C4-2B (cell line): ENCODE measurements at regions not wholly inside any gene's neighbourhood (a gene's known extent, or its start where the extent isn't known, plus 50 kb on each side); places are given as distances from the start of the nearest gene placed in this dataset.
"Not testable (repeated sequence)": the region's sequence is repeated elsewhere in the genome, so short reads cannot be mapped to it uniquely, and the experiment has no call there.

Source experiments
- H3K27ac ChIP-seq: fragments of 450-650 bp; 2 replicates; pipeline ENCODE4 v1.5.1; 2017
- ZFX ChIP-seq: fragments of 450-650 bp; IDR thresholded peaks from 2 replicates; pipeline ENCODE4 v1.6.1; 2017
- TF ChIP-seq, protein P1 (sequence below): fragments of 450-650 bp; conservative IDR thresholded peaks from 2 replicates; pipeline ENCODE4 v1.5.1; 2017; ENCODE audit warnings: mild to moderate bottlenecking

DNA sequence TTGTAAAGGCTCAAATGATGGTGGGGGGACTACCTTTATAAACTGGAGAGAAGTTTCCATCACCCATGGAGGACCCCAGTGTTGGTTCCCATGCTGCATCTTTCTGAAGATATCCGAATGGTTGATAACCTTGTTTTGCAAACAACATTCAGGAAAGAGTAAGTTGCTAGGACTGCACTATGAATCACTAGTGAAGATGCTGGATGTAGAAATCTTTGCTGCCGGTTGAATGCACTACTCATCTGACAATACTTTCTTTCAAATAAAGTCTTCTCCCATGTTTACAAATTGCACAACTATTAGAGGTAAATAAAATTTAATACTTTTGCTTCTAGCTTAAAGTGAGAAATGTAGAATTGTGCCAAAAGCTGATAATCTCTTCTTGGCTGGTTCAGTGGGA lies 198.4 kb upstream of the SLITRK6 start:
- TF ChIP-seq, protein P1, sequence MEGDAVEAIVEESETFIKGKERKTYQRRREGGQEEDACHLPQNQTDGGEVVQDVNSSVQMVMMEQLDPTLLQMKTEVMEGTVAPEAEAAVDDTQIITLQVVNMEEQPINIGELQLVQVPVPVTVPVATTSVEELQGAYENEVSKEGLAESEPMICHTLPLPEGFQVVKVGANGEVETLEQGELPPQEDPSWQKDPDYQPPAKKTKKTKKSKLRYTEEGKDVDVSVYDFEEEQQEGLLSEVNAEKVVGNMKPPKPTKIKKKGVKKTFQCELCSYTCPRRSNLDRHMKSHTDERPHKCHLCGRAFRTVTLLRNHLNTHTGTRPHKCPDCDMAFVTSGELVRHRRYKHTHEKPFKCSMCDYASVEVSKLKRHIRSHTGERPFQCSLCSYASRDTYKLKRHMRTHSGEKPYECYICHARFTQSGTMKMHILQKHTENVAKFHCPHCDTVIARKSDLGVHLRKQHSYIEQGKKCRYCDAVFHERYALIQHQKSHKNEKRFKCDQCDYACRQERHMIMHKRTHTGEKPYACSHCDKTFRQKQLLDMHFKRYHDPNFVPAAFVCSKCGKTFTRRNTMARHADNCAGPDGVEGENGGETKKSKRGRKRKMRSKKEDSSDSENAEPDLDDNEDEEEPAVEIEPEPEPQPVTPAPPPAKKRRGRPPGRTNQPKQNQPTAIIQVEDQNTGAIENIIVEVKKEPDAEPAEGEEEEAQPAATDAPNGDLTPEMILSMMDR, result no peak
- no peak for TF ChIP-seq ZFX
- no peak overlapping the region for H3K27ac ChIP-seq

- H3K27ac ChIP-seq, result no peak overlapping the region
- TF ChIP-seq, protein P1, result no peak
- TF ChIP-seq ZFX, result no peak
These were observed 196.7 kb upstream of the SLITRK6 start for GRCh38 chr13:85995788-85996418.

DNA sequence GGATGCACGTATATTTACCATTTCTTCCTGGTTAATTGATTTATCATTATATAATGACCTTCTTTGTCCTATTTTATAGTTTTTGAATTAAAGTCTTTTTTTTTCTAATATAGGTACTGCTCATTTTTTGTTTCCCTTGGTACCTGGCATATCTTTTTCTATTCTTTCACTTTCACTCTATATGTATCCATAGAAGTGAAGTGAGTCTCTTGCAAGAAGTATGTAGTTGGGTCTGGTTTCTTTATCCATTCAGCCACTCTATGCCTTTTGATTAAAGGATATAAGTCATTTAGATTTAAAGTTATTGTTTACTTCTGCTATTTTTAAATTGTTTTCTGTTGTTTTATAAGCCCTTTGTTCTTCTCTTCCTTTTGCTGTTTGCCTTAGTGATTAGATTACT lies 194.3 kb upstream of the SLITRK6 start:
- H3K27ac ChIP-seq, result no peak overlapping the region
- TF ChIP-seq, protein P1, result no peak
- no peak for TF ChIP-seq ZFX

GRCh38 chr13:85990397-85990796 lies 191.2 kb upstream of the SLITRK6 start:
- no peak for TF ChIP-seq ZFX
- TF ChIP-seq, protein P1, result no peak
- no peak overlapping the region for H3K27ac ChIP-seq

DNA sequence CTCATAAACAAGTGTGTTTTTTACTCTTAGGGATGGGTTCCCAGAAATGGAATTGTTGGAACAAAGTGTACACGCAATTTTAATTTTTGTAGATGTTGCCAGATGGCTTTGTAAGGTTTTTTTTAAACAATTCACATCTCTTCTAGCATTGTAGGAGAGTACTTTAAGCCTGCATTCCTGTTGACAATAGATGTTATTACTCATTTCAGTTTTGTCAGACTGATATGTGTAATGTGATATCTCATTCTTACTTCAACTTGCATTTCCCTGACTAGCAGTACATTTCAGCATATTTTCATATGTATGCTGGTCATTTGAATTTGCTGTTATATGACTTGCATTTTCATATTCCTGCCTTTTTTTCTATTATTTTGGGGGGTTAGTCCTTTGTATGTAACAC lies 186.6 kb upstream of the SLITRK6 start:
- H3K27ac ChIP-seq, result no peak overlapping the region
- TF ChIP-seq, protein P1, result no peak
- TF ChIP-seq ZFX, result no peak

- TF ChIP-seq ZFX, result no peak
- TF ChIP-seq, protein P1, result no peak
- no peak overlapping the region for H3K27ac ChIP-seq
These were observed 182.9 kb upstream of the SLITRK6 start for GRCh38 chr13:85982102-85982501.

DNA sequence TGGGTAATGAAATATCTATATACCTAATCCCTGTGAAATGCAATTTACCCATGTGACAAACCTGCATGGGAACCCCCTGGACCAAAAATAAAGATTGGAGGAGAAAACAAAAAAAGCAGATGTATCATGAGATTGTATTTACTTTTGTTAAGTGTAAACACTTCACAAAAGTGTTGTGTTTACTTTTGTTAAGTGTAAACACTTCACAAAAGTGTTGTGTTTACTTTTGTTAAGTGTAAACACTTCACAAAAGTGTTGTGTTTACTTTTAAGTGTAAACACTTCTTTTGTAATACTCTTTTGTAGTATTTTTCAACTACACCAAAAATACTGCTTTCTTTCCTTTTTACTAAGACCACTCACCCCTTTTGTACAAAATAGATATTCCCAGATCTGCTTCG lies 181.2 kb upstream of the SLITRK6 start:
- not testable (repeated sequence) for H3K27ac ChIP-seq

- TF ChIP-seq, protein P1, result no peak
- no peak for TF ChIP-seq ZFX
- no peak overlapping the region for H3K27ac ChIP-seq
These were observed 177.0 kb upstream of the SLITRK6 start for GRCh38 chr13:85976242-85976641.
